HCT116 (cell line): ENCODE measurements at regions not wholly inside any gene's neighbourhood (a gene's known extent, or its start where the extent isn't known, plus 50 kb on each side); places are given as distances from the start of the nearest gene placed in this dataset.

ENCODE experiments used
- CEBPB ChIP-seq: IDR thresholded peaks from 2 replicates; pipeline ENCODE4 v1.6.1; 2012; ENCODE audit warnings: low read depth
- CTCF ChIP-seq, 3 experiments: fragments of 200-600 bp in 1 of 3; sonication (generic) in 1 of 3; IDR thresholded peaks in 2 of 3; conservative IDR thresholded peaks in 1 of 3; 2 replicates each; pipeline ENCODE4 v1.5.1; 2012 to 2017; ENCODE audit warnings: low read depth in 2 of 3, low read length in 2 of 3, antibody characterized with exemption in 1 of 3, borderline replicate concordance in 1 of 3, control low read depth in 1 of 3, mild to moderate bottlenecking in 1 of 3, mixed read lengths in 1 of 3, mixed run types in 1 of 3, moderate library complexity in 1 of 3; ENCODE audit not compliant: insufficient read depth in 1 of 3
- EZH2phosphoT487 ChIP-seq: fragments of 200-600 bp; IDR thresholded peaks from 2 replicates; pipeline ENCODE4 v1.6.1; 2018; ENCODE audit warnings: antibody characterized with exemption, borderline replicate concordance
- JUND ChIP-seq: IDR thresholded peaks from 2 replicates; pipeline ENCODE4 v1.6.1; 2012
- MAX ChIP-seq: IDR thresholded peaks from 2 replicates; pipeline ENCODE4 v1.6.1; 2012
- POLR2A ChIP-seq: IDR thresholded peaks from 2 replicates; pipeline ENCODE4 v1.7.0; 2011; ENCODE audit warnings: borderline replicate concordance; ENCODE audit not compliant: insufficient read depth, insufficient read length; ENCODE audit errors: extremely low read depth
- POLR2AphosphoS5 ChIP-seq: IDR thresholded peaks from 2 replicates; pipeline ENCODE4 v1.6.1; 2011; ENCODE audit warnings: mild to moderate bottlenecking, low read depth, low read length, moderate library complexity
- REST ChIP-seq: IDR thresholded peaks from 2 replicates; pipeline ENCODE4 v1.6.1; 2012; ENCODE audit warnings: low read depth
- SP1 ChIP-seq: IDR thresholded peaks from 2 replicates; pipeline ENCODE4 v1.6.1; 2012; ENCODE audit warnings: low read depth

- TF ChIP-seq POLR2AphosphoS5: no peak
- no peak for TF ChIP-seq CEBPB
- no peak for TF ChIP-seq REST
- no peak for TF ChIP-seq CTCF (IDR thresholded peaks at IDR 0.05 in 2 of 3, conservative IDR thresholded peaks at IDR 0.05 in 1 of 3; ENCODE audit: borderline replicate concordance in 1 of 3, insufficient read depth in 1 of 3, low read depth in 2 of 3, low read length in 2 of 3)
- TF ChIP-seq POLR2A: no peak
- no peak for TF ChIP-seq JUND
- no peak for TF ChIP-seq SP1
- no peak for TF ChIP-seq MAX
- no peak for TF ChIP-seq EZH2phosphoT487
Observed at GRCh38 chr6:139754898-139755775, 380.7 kb upstream of the CITED2 start.
